GM18861 (cell line): ENCODE measurements at regions not wholly inside any gene's neighbourhood (a gene's known extent, or its start where the extent isn't known, plus 50 kb on each side); places are given as distances from the start of the nearest gene placed in this dataset.

Experiments used
- ATAC-seq: cut with Tn5 transposase; IDR thresholded peaks from one replicate; pipeline ENCODE4 v1.9.1; 2021; ENCODE audit not compliant: unreplicated experiment

DNA sequence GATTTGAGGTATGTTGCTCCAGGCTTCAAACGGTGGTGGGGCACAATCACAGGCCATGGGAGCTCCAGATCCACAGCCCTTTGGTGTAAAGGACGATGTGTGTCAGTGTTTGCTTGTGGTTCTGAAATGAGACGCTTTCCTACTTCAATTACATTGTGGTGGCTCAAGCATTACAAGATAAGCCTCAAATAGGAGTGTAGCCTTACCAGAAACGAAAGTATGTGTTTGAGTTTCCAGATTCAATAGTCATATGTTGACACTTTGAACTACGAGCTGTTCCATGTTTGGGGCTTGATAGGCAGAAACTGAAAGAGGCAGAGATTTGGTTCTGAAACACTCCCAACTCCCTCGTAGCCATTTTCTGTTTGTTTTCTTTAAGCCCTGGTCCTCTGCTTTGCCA, 187.1 kb downstream of the MYLK4 start:
- ATAC-seq = peak; percentile 72

GRCh38 chr6:2562721-2563451, 187.8 kb downstream of the MYLK4 start:
- no peak for ATAC-seq

- ATAC-seq = no peak
Observed at GRCh38 chr6:2560917-2561698, 189.6 kb downstream of the MYLK4 start.

GRCh38 chr6:2560140-2560818, 190.4 kb downstream of the MYLK4 start:
- ATAC-seq = no peak

GRCh38 chr6:2558861-2559801, 191.6 kb downstream of the MYLK4 start:
- no peak for ATAC-seq

GRCh38 chr6:2558098-2558680, 192.5 kb downstream of the MYLK4 start:
- ATAC-seq = no peak

GRCh38 chr6:2557181-2557720, 193.5 kb downstream of the MYLK4 start:
- no peak for ATAC-seq

DNA sequence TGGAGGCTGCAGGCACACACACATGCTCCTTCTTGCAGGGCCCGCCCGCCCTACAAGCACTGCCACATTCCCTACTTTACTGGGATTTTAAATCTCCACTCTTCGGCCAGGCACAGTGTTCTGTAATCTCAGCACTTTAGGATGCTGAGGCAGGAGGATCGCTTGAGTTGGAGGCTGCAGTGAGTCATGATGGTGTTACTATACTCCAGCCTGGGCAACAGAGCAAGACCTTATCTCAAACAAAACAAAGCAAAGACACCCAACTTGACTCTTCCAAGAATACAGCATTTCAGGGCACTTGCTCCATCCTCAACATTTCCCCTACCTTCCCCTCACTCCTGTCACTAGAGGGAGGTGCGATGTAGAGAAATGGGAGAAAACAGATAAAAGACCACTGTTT, 194.0 kb downstream of the MYLK4 start:
- ATAC-seq = no peak

- no peak for ATAC-seq
Observed at GRCh38 chr6:2554651-2555260, 196.0 kb downstream of the MYLK4 start.

DNA sequence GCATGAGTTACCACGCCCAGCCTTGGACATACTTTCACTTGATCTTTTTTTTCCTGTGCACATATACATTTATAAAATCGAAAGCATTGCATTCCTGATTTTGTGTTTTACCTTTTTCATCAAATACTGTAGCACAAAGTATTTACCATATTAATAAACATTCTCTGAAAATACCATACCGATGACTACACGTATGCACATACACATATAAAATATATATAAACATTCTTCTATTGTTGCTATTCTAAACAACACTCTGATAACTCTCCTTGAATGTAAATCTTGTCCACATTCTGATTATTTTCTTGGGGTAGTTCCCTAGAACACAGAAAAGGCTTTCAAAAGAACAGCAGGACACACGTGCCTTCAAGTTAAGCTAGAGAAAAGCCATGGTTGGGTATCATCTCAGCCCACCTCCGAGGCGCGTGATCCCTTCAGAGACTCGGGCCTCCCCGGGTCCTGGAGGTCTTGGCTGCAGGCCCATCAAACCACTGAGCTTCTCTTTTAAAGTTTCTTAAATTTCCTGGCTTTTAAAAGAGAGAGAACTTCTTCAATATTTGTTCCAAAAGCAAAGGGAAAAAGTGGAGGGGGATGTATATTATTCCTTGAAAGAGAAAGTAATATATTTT, 198.1 kb downstream of the MYLK4 start:
- no peak for ATAC-seq

DNA sequence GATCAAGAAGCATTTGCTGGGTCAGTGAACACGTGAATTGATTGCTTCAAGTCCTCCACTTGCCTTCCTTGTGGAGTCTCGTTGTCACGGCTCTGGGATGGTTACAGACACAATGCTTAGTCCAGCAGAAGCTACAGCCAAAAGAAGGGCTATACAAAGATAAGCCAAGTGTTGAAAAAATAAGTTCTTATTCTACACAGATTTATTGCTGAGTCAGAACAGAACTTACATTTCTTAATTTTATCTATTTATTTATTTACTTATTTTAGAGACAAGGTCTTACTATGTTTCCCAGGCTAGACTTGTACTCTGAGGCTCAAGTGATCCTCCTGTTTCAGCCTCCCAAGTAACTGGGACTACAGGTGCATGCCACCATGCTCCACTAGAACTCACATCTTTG, 199.0 kb downstream of the MYLK4 start:
- no peak for ATAC-seq

DNA sequence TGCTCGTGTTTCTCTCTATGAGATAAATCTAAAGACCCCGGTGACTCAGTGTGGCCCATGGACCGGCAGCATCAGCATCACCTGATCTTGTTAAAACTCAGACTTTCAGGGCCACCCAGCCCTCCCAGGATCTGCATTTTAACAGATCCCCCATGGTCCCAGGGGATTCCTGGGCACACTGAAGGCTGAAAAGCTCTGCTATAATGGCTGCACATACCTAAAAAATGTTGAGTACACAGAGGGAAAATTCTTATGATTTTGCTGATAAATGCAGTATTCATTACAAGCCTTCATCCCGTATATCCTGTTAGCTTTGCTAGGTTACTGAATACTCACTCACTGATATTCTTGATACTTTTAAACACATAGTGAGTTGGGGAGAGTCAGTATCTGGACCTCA, 200.5 kb downstream of the MYLK4 start:
- no peak for ATAC-seq

GRCh38 chr6:2549834-2550233, 200.9 kb downstream of the MYLK4 start:
- ATAC-seq = no peak

DNA sequence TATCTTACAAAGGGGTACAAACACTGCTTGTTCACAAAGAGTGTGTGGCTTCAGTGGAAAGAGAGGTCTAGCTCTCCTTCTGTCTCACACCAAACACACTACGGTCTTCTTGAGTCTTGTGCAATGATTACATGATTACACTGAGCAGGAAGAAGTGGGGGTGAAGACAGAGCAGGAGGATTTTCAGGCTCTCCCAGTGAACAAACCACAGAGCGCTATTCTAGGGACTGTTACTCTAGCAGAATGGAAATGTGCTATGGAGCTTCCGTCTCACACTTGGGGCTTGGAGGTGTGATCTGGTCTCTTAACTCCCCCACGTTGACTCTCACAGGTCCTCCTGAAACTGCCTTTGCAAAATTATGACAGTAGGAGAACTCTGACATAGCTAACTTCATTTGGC, 203.4 kb downstream of the MYLK4 start:
- ATAC-seq = no peak

DNA sequence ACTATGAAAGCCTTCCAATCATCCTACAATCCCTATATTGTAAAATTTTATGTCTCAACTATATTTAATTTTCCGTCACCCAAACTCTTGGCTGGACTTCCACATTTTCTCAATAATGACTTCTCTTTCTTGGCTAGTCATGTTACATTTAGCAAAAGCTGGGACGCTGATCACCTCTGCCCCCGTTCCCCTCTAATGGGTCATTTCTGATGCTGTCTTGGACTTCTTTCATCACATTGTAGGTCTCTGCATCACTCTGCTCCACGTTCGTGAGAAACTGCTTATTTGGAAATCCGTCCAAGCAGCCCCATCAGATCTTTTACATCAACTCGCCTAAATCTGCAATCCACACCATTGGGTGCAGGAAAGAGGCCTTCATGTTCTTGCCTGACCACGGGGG, 203.8 kb downstream of the MYLK4 start:
- ATAC-seq = no peak

DNA sequence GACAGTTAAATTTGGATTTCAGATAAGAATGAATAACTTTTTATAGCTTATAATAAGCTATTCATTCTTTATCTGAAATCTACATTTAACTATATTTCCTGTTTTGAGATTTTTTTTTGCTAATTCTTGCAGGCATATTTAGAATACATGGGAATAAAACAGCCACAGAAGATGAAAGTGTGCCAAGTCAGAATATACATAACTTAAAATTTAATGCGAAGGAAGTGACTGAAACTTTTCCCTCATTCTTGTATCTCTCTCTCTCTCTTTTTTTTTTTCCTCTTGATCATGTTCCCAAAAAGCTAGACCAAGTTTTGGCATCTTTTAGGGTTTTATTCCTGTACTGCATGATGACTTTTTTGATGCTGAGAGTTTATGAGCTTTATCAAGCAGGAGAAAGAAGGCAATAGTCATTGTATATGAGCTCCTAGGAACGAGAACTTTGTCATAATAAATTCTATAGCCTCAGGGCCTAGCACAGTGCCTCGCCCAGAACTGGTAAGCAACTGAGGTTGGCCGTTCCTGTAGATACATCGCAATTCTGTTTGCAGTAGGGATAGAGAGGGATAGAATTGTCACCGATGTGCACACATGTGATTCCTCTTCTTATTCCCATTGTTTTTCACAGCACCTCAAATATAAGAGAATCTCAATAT, 205.2 kb downstream of the MYLK4 start:
- ATAC-seq = no peak

GRCh38 chr6:2543321-2543720, 207.4 kb downstream of the MYLK4 start:
- ATAC-seq = no peak

DNA sequence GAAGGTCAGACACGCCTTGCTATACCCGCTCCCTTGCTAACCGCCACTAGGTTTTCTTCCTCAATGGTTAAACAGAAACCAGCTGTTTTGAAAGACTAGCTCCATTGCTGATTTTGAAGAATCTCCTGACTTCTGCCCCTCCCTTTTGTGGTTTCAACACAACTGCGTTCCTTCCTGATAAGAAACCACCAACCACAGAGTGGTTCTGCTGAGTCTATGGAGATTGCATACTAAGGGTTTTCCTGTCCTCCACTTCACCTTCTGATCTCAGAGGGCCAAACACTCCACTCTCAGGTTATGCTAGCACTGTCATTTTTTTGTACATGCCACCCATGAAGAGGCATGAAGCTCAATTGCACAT, 207.9 kb downstream of the MYLK4 start:
- peak; percentile 86 for ATAC-seq
